Heart right ventricle (tissue), 16 donors: ENCODE measurements at regions not wholly inside any gene's neighbourhood (a gene's known extent, or its start where the extent isn't known, plus 50 kb on each side); places are given as distances from the start of the nearest gene placed in this dataset.

Source experiments
- ATAC-seq, 8 donors: fragments of 200-7000 bp; cut with Tn5 transposase; one replicate each; pipeline ENCODE4 v1.9.1; 2020; ENCODE audit warnings: mild to moderate bottlenecking in 8 of 8, moderate library complexity in 8 of 8, moderate number of reproducible peaks in 1 of 8
- DNase-seq, 2 donors: peaks; one replicate each; pipeline ENCODE4 v3.0.0-alpha.2; 2020
- H3K27ac ChIP-seq, 10 donors: fragments of 200-600 bp; sonication (generic) in 2 of 10; one replicate each; pipeline versions ENCODE4 v1.5.0 to v1.8.0; 2020 to 2022; ENCODE audit warnings: mild to moderate bottlenecking in 3 of 10
- H3K27me3 ChIP-seq, 7 donors: fragments of 200-600 bp; one replicate each; pipeline ENCODE4 v1.8.0; 2021 to 2022; ENCODE audit warnings: mild to moderate bottlenecking in 2 of 7
- H3K36me3 ChIP-seq, 9 donors: fragments of 200-600 bp; sonication (generic) in 1 of 9; one replicate each; pipeline versions ENCODE4 v1.5.0 to v1.8.0; 2020 to 2022; ENCODE audit warnings: mild to moderate bottlenecking in 2 of 9
- H3K4me1 ChIP-seq, 9 donors: fragments of 200-600 bp; sonication (generic) in 1 of 9; one replicate each; pipeline versions ENCODE4 v1.5.0 to v1.8.0; 2020 to 2022; ENCODE audit warnings: mild to moderate bottlenecking in 4 of 9
- H3K4me3 ChIP-seq, 10 donors: fragments of 200-600 bp; sonication (generic) in 2 of 10; one replicate each; pipeline versions ENCODE4 v1.5.0 to v1.8.0; 2020 to 2022; ENCODE audit warnings: mild to moderate bottlenecking in 7 of 10, moderate library complexity in 2 of 10
- H3K9me3 ChIP-seq, 11 donors: fragments of 200-600 bp in 10 of 11; sonication (generic) in 2 of 11; one replicate each; pipeline versions ENCODE4 v1.5.0 to v1.8.0; 2013 to 2022; ENCODE audit warnings: mild to moderate bottlenecking in 2 of 11, control low read depth in 1 of 11, moderate library complexity in 1 of 11
- CTCF ChIP-seq, 9 donors: fragments of 200-600 bp; sonication (generic) in 2 of 9; IDR thresholded peaks; one replicate each; pipeline versions ENCODE4 v1.5.0 to v1.8.0; 2021 to 2022; ENCODE audit warnings: antibody characterized with exemption in 9 of 9, mild to moderate bottlenecking in 5 of 9, moderate library complexity in 1 of 9
- WGBS, 2 donors: extraction: QIAGEN DNeasy Blood & Tissue Kit; methylation state at CpG; one replicate each; pipeline ENCODE4 v1.1.7; 2013; ENCODE audit warnings: inconsistent platforms in 1 of 2; 5-methylcytosine and 5-hydroxymethylcytosine counted together
- intact Hi-C, 10 donors: fragments of 100-400 bp; cut with DNase I; formaldehyde crosslinking; loops; one replicate each; pipeline versions ENCODE4 v1.11.1 to v1.14.2; 2022
- donor health status: Arrhythmogenic right ventricular cardiomyopathy.
- donor health status: ischemic (EF 13 %, LVEDD 7.1; RV severe dilation, severe dysfunction).
- donor health status: healthy with polysubstance abuse.
- donor health status: DM: no; HTN: yes; CAD: no.
- donor health status: DM: no; HTN: no; CAD: no.
- donor health status: ischemic (EF 25% LVEDD 6.9; RV normal size, moderate dysfunction).
- donor health status: ischemic (EF 25% LVEDD 5.7; RV mildly dilated, moderate dysfunction).
- donor health status: healthy.
- donor health status: DM: yes; HTN: yes; CAD: no.
- donor health status: Ischemic cardiomyopathy.
- donor health status: ischemic (EF 35%, LVEDD 5.7; RV mildly dilated, moderate dysfunction).
- donor health status: nonischemic (EF 11% LVEDD 7.7; RV severe dilation, severe dysfunction).
- donor health status: DM: yes; HTN: yes; CAD: no.
- donor health status: PGD.
- donor health status: ischemic (EF 29% LVEDD 5.4; RV normal size, mild dysfunction).
- donor health status: nonischemic (EF 23%, LVEDD 6.1; RV moderate dilation, normal function).

GRCh38 chr5:82663225-82663624 is 385.1 kb upstream of the RPS23 start:
- ATAC-seq (no peak), DNase-seq (no peak)
- intact Hi-C loops, result loop anchor here in 1 of 10 donors (10.0 kb wide), 1 partner anchor 122 kb away; no protein-coding TSS in a partner anchor
- Histone ChIP-seq H3K27ac (no peak overlapping the region), H3K9me3 (no peaks in the 10 kb centered on the region), H3K4me1 (no peaks in the 10 kb centered on the region), H3K27me3 (no peaks in the 10 kb centered on the region), H3K36me3 (no peaks in the 10 kb centered on the region), H3K4me3 (no peak overlapping the region)
- WGBS, 2 donors, result 71 to 96% methylated on average over 4 of the region's 4 CpGs
- TF ChIP-seq CTCF (IDR thresholded peaks at IDR 0.05), result no peak

GRCh38 chr5:82662340-82662739 is 384.2 kb upstream of the RPS23 start:
- TF ChIP-seq CTCF (IDR thresholded peaks at IDR 0.05), result no peak
- H3K9me3 ChIP-seq, result no peaks in the 10 kb centered on the region
- ATAC-seq (no peak), DNase-seq (no peak)
- no peak overlapping the region for H3K27ac ChIP-seq
- intact Hi-C loops, result loop anchor here in 1 of 10 donors (10.0 kb wide), 1 partner anchor 122 kb away; no protein-coding TSS in a partner anchor
- H3K4me3 ChIP-seq, result no peak overlapping the region
- no peaks in the 10 kb centered on the region for H3K27me3 ChIP-seq
- peaks cover 0 to 3% (median 0%) of the 10 kb centered on the region in 9 donors for H3K4me1 ChIP-seq
- WGBS, 2 donors, result 63 to 73% methylated on average over 1 of the region's 1 CpG
- H3K36me3 ChIP-seq, result no peaks in the 10 kb centered on the region

GRCh38 chr5:82661933-82662332 is 383.8 kb upstream of the RPS23 start:
- peaks cover 0 to 7% (median 0%) of the 10 kb centered on the region in 9 donors for H3K4me1 ChIP-seq
- H3K9me3 ChIP-seq, result no peaks in the 10 kb centered on the region
- no peak overlapping the region for H3K27ac ChIP-seq
- intact Hi-C loops, result loop anchor here in 1 of 10 donors (10.0 kb wide), 1 partner anchor 123 kb away; no protein-coding TSS in a partner anchor
- no peak for TF ChIP-seq CTCF (IDR thresholded peaks at IDR 0.05)
- ATAC-seq (peak in 1 of 8 donors; percentile 62), DNase-seq (no peak)
- 69 to 72% methylated on average over 1 of the region's 1 CpG for WGBS, 2 donors
- H3K27me3 ChIP-seq, result no peaks in the 10 kb centered on the region
- H3K4me3 ChIP-seq, result no peak overlapping the region
- H3K36me3 ChIP-seq, result no peaks in the 10 kb centered on the region

- DNase-seq (no peak), ATAC-seq (peak in 1 of 8 donors; percentile 23)
- Histone ChIP-seq H3K9me3 (no peaks in the 10 kb centered on the region), H3K36me3 (no peaks in the 10 kb centered on the region), H3K27me3 (no peaks in the 10 kb centered on the region), H3K4me1 (peaks cover 0 to 7% (median 3%) of the 10 kb centered on the region in 9 donors), H3K27ac (no peak overlapping the region), H3K4me3 (no peak overlapping the region)
- intact Hi-C loops, result loop anchor here in 1 of 10 donors (10.0 kb wide), 1 partner anchor 123 kb away; no protein-coding TSS in a partner anchor
- TF ChIP-seq CTCF (IDR thresholded peaks at IDR 0.05), result no peak
- 84 to 94% methylated on average over 2 of the region's 2 CpGs for WGBS, 2 donors
These were observed 383.3 kb upstream of the RPS23 start for GRCh38 chr5:82661462-82661861.
